ENCODE measurements at regions not wholly inside any gene's neighbourhood (a gene's known extent, or its start where the extent isn't known, plus 50 kb on each side); places are given as distances from the start of the nearest gene placed in this dataset.

- no peaks in the 10 kb centered on the region for H3K36me3 ChIP-seq (ENCODE audit: control insufficient read depth, insufficient read depth, low read length)
- intact Hi-C loops (cut with micrococcal nuclease): no loop called here
- H3K14ac ChIP-seq (replicated peaks; ENCODE audit: low read depth, low read length): peak overlapping the region; percentile 97
- no peak overlapping the region for H3K9ac ChIP-seq (ENCODE audit: low read depth, low read length)
- H3K4me1 ChIP-seq (ENCODE audit: control insufficient read depth, insufficient read depth, low read length): peaks cover 31% of the 10 kb centered on the region
- dilution Hi-C loops (cut with HindIII; ENCODE audit: low sequenced_read_pairs, unreplicated experiment): no loop called here
- H2BK15ac ChIP-seq (ENCODE audit: low read depth, low read length): peak overlapping the region; percentile 88
- in situ Hi-C loops (cut with MboI; ENCODE audit: low sequenced_read_pairs): no loop called here
- no peak overlapping the region for H3K4me3 ChIP-seq (ENCODE audit: insufficient read depth, low read depth, low read length)
- H3K9me3 ChIP-seq (ENCODE audit: control insufficient read depth, insufficient read depth, low read length): no peaks in the 10 kb centered on the region
- ChIA-PET POLR2A (ENCODE audit: unreplicated experiment) (interaction anchor here (0.6 kb wide), 1 partner anchor 43 kb away, joined by 4 read pairs; no protein-coding TSS in a partner anchor), CTCF (no interaction called here)
- H3K27me3 ChIP-seq (ENCODE audit: control insufficient read depth, insufficient read depth, low read length): no peaks in the 10 kb centered on the region
- no TSS peak for BruUV-seq (replicated peaks)
- DNase-seq (no peak), ATAC-seq (ENCODE audit: low read depth) (no peak)
- H3K27ac ChIP-seq (ENCODE audit: insufficient read depth, low read length): peak overlapping the region; percentile 52; the same call in 1 of the 2 replicates
- H3K4me2 ChIP-seq (ENCODE audit: low read depth, low read length): peak overlapping the region; percentile 23; the same call in 1 of the 2 replicates
- peak overlapping the region; percentile 99 for H3K4ac ChIP-seq (ENCODE audit: low read depth, low read length)
- H3K9me1 ChIP-seq (ENCODE audit: insufficient read depth, low read length): peaks cover 31% of the 10 kb centered on the region
- H3K23ac ChIP-seq (ENCODE audit: low read depth, low read length): peak overlapping the region; percentile 95
- no peak for TF ChIP-seq CTCF (conservative IDR thresholded peaks at IDR 0.05; ENCODE audit: low read depth, low read length)
- peak; percentile 37 for TF ChIP-seq MAFK (IDR thresholded peaks at IDR 0.05; ENCODE audit: low read depth, low read length)
- H2AK9ac ChIP-seq (replicated peaks; ENCODE audit: low read depth, low read length, poor library complexity): peak overlapping the region; percentile 10
- H4K20me1 ChIP-seq (ENCODE audit: insufficient read depth, low read length): peaks cover 4% of the 10 kb centered on the region; the same call in 1 of the 2 replicates
- no CpG with 5 or more reads among the region's 3 CpGs for WGBS, 2 experiments (ENCODE audit: extremely low coverage in 2 of 2, insufficient read length in 1 of 2)
- H4K8ac ChIP-seq (ENCODE audit: low read depth in 2 of 2, low read length in 2 of 2): peak overlapping the region; percentile 82 to 95
- H2AFZ ChIP-seq (replicated peaks; ENCODE audit: low read length, poor library complexity): peak overlapping the region; percentile 70
- H3K79me1 ChIP-seq (ENCODE audit: low read depth in 1 of 2, low read length in 2 of 2): peaks cover 3 to 42% of the 10 kb centered on the region in 2 experiments; a peak in 3 of 4 replicates
- H2BK5ac ChIP-seq (ENCODE audit: low read depth, low read length, poor library complexity, severe bottlenecking): peak overlapping the region; percentile 95
- H3K56ac ChIP-seq (ENCODE audit: extremely low read depth, insufficient read depth, low read length): peak overlapping the region; percentile 88
- peak overlapping the region; percentile 99 for H2BK20ac ChIP-seq (ENCODE audit: low read depth, low read length)
- peak overlapping the region; percentile 83; the same call in 1 of the 2 replicates for H4K5ac ChIP-seq (ENCODE audit: low read depth, low read length)
- H3K18ac ChIP-seq (ENCODE audit: low read depth, low read length): peak overlapping the region; percentile 80; the same call in 1 of the 2 replicates
- peak overlapping the region; percentile 94 for H4K91ac ChIP-seq (ENCODE audit: insufficient read depth, low read depth, low read length)
- peak overlapping the region; percentile 99 for H2BK120ac ChIP-seq (ENCODE audit: low read depth, low read length)
- peak overlapping the region; percentile 98 for H2AK5ac ChIP-seq (ENCODE audit: low read depth, low read length)
Observed at GRCh38 chr5:73373814-73374510, 74.6 kb downstream of the FOXD1 start.

Data from IMR-90 (cell line).